Right forelimb (tissue), 1 donor: ENCODE measurements at regions not wholly inside any gene's neighbourhood (a gene's known extent, or its start where the extent isn't known, plus 50 kb on each side); places are given as distances from the start of the nearest gene placed in this dataset.
A peak's percentile ranks its signal among the peaks of the same experiment; 100 is the strongest.

Experiments used
- DNase-seq: peaks from one replicate; pipeline ENCODE4 v3.0.0-alpha.2; 2018

- no peak for DNase-seq
Observed at GRCh38 chr18:77522051-77522675, 272.5 kb downstream of the GALR1 start.

GRCh38 chr18:77524909-77525308 is 275.3 kb downstream of the GALR1 start:
- no peak for DNase-seq

GRCh38 chr18:77526962-77527361 is 277.3 kb downstream of the GALR1 start:
- no peak for DNase-seq

- no peak for DNase-seq
Observed at GRCh38 chr18:77528872-77529271, 279.2 kb downstream of the GALR1 start.

- no peak for DNase-seq
Observed at GRCh38 chr18:77529492-77530176, 280.0 kb downstream of the GALR1 start.

GRCh38 chr18:77530732-77531131 is 281.1 kb downstream of the GALR1 start:
- no peak for DNase-seq

DNA sequence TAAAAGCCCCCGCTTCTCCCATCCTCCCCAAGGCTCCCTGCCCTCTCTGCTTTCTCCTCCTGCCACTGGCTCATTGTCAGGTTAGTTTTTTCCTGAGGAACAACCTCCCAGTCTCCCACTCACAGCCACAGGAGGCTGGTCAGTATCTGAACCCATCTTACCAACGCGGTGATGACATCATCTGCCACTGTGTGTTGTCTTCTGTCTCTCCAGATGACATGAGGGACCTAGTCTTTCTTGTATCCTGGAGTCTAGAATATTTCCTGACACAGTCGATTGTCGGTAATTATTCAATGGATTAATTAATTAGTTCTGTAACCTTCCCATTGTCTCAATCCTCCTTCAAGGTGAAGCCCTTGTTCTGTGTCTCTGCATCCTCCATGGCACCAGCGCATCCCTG is 290.2 kb downstream of the GALR1 start:
- DNase-seq = no peak

GRCh38 chr18:77544792-77545191 is 295.1 kb downstream of the GALR1 start:
- no peak for DNase-seq

GRCh38 chr18:77547757-77548156 is 298.1 kb downstream of the GALR1 start:
- DNase-seq = no peak

- no peak for DNase-seq
Observed at GRCh38 chr18:77548790-77549420, 299.3 kb downstream of the GALR1 start.

DNA sequence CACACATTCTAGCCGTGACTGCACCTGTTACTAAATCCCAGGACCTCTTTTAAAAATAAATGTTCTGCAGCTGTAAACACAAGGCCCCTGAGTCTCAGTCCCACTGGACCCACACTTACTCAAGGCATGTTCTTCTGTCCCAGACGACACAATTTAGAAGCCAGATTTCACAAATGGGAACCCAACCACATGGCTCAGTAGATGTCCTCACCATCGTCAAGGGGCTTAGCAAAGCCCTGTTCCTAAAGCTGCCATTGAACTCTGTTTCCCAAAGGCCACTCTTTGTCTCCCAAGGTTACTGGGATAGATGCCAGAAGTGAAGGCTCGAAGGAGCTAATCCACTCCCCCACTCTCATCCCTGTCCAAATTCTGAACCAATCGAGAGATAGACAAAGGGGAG is 301.0 kb downstream of the GALR1 start:
- DNase-seq = no peak

GRCh38 chr18:77551055-77551454 is 301.4 kb downstream of the GALR1 start:
- DNase-seq = no peak

GRCh38 chr18:77552945-77553344 is 303.3 kb downstream of the GALR1 start:
- no peak for DNase-seq

- no peak for DNase-seq
Observed at GRCh38 chr18:77554061-77554460, 304.4 kb downstream of the GALR1 start.

- DNase-seq = peak; percentile 60
Observed at GRCh38 chr18:77557046-77557587, 307.5 kb downstream of the GALR1 start.

DNA sequence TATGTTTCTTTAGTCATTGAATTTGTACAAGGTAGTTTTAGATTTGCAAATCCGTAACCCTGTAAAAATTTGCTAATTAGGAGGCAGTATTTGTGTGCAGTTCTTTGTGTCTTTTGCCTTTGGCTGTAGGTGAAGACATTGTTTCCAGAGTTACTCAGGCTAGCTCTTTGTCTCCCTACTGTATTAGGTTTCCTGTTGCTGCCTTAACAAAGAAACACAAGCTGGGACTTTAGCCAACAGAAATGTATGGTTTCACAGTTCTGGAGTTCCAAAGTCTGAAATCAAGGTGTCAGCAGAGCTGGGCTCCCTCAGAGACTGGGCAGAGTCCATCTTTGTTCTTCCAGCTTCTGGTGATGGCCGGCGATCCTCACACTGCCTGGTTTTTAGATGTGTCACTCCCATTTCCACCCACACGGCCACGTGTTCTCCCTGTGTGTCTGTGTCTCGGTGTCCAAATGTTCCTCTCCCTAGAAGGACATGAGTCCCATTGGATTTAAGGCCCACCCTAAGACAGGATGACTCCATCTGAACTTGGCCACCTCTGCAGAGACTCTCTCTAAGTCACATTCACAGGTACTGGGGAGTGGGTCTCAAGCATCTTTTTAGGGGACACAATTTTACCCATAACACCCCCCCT is 309.7 kb downstream of the GALR1 start:
- DNase-seq = no peak

GRCh38 chr18:77560341-77560992 is 310.8 kb downstream of the GALR1 start:
- DNase-seq = no peak

GRCh38 chr18:77566604-77567003 is 317.0 kb downstream of the GALR1 start:
- DNase-seq = no peak

DNA sequence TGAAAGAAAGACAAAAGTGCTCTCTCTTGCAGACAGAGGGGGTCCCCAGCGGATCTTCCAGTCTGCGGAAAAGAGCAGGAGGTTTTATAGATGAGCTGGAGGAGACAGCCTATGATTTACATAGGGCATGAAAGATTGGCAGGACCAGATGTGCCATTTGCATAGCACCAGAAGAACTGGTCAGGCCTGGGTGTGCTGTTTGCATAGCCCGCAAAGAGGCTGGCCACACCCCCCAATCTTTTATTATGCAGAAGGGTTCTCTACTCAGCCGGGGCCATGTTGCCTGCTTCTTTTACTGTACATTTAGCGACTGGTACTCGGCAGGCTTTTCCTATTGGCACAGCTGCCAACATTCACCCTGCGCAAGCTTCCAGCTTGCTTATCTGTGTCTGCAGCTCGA is 317.6 kb downstream of the GALR1 start:
- no peak for DNase-seq

DNA sequence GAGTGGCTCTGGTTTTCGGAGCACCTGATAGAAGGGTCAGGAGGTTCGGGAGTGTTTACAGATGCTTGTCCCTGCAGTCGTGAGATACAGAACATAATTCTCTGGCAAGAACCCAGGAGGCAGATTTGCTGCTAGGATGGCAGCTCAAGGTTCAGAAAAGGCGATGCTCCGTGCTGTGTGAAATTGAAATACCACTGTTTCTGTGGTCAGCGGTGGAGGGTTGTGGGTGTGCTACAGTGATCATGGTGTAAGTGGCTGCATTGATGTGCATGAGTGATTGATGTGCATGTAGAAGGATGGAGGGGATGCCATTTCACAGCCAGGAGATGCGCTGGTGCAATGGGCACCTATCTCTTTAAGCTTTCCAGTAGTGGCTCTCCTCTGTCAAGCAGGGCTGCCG is 322.1 kb downstream of the GALR1 start:
- no peak for DNase-seq

DNA sequence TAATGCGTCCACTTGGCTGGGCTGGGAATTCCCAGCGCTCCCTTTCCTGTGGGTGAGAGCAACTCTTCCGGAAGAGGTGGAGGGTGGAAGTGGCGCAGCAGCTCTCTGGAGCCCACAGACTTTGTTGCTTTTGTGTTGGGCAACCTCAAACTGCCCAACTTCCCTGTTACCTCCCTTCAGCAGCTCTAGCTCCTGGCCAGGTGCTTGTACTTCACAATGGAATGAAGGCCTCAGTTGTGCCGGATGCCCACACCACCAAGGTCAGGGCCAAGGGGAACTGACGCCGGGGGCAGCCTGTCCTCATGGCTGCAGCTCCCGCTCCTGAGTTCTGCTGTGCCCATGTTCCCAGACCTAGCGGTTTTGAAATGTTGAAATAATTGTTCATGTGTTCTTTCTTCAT is 322.9 kb downstream of the GALR1 start:
- DNase-seq = no peak

- no peak for DNase-seq
Observed at GRCh38 chr18:77573571-77573970, 323.9 kb downstream of the GALR1 start.

- no peak for DNase-seq
Observed at GRCh38 chr18:77590943-77591515, 341.4 kb downstream of the GALR1 start.
